ENCODE measurements at regions not wholly inside any gene's neighbourhood (a gene's known extent, or its start where the extent isn't known, plus 50 kb on each side); places are given as distances from the start of the nearest gene placed in this dataset.

- Histone ChIP-seq H3K9me3 (ENCODE audit: control insufficient read depth, low read length) (no peaks in the 10 kb centered on the region), H3K4me3 (ENCODE audit: low read length in 2 of 2) (no peak overlapping the region), H3K27ac (ENCODE audit: low read depth in 1 of 2, low read length in 2 of 2) (no peak overlapping the region), H3K36me3 (ENCODE audit: control insufficient read depth in 1 of 2, insufficient read depth in 2 of 2, low read length in 1 of 2) (no peaks in the 10 kb centered on the region), H3K27me3 (ENCODE audit: control insufficient read depth in 1 of 2, insufficient read depth in 2 of 2, low read length in 1 of 2) (no peaks in the 10 kb centered on the region), H3K4me1 (ENCODE audit: control insufficient read depth in 1 of 2, insufficient read depth in 2 of 2, low read length in 2 of 2) (peaks cover 4 to 5% of the 10 kb centered on the region in 2 donors)
- 33% methylated on average over 3 of the region's 3 CpGs for WGBS, 2 donors
- DNase-seq: no peak
- no peak for ATAC-seq (ENCODE audit: low FRiP score)
- intact Hi-C loops (cut with DNase I): no loop called here
These were observed 438.4 kb downstream of the PLK2 start for GRCh38 chr5:58021466-58021865.

DNA sequence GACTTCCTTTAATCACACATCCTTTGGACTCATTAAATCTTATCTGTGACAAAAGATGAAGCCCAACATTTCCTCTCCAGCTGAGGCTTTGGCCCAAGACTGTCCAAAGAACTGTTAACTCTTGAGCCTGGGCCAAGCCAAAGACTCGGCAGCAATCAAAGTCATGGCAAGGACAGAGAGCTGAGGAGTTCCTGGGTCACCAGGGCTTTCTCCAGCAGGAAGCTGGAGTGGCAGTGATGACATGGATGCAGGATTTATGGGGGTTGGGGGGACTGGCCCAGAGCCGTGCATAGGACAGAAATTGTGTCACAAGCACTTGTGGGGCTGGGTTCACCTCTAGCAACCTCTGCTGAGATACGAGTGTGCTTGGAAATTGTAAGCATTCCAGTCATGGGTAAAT is 440.3 kb downstream of the PLK2 start:
- 0 to 6% methylated on average over 3 of the region's 3 CpGs for WGBS, 2 donors
- intact Hi-C loops (cut with DNase I): no loop called here
- no peak overlapping the region for H3K27ac ChIP-seq (ENCODE audit: low read depth in 1 of 2, low read length in 2 of 2)
- no peaks in the 10 kb centered on the region for H3K9me3 ChIP-seq (ENCODE audit: control insufficient read depth, low read length)
- H3K27me3 ChIP-seq (ENCODE audit: control insufficient read depth in 1 of 2, insufficient read depth in 2 of 2, low read length in 1 of 2): no peaks in the 10 kb centered on the region
- no peaks in the 10 kb centered on the region for H3K36me3 ChIP-seq (ENCODE audit: control insufficient read depth in 1 of 2, insufficient read depth in 2 of 2, low read length in 1 of 2)
- H3K4me1 ChIP-seq (ENCODE audit: control insufficient read depth in 1 of 2, insufficient read depth in 2 of 2, low read length in 2 of 2): peaks cover 4 to 5% of the 10 kb centered on the region in 2 donors
- ATAC-seq (ENCODE audit: low FRiP score) (peak; percentile 59), DNase-seq (peak; percentile 71 to 84)
- H3K4me3 ChIP-seq (ENCODE audit: low read length in 2 of 2): no peak overlapping the region

- intact Hi-C loops (cut with DNase I): no loop called here
- H3K9me3 ChIP-seq (ENCODE audit: control insufficient read depth, low read length): no peaks in the 10 kb centered on the region
- 96 to 97% methylated on average over 1 of the region's 1 CpG for WGBS, 2 donors
- H3K27me3 ChIP-seq (ENCODE audit: control insufficient read depth in 1 of 2, insufficient read depth in 2 of 2, low read length in 1 of 2): no peaks in the 10 kb centered on the region
- H3K27ac ChIP-seq (ENCODE audit: low read depth in 1 of 2, low read length in 2 of 2): no peak overlapping the region
- H3K4me1 ChIP-seq (ENCODE audit: control insufficient read depth in 1 of 2, insufficient read depth in 2 of 2, low read length in 2 of 2): peaks cover 4 to 5% of the 10 kb centered on the region in 2 donors
- no peak for DNase-seq
- H3K4me3 ChIP-seq (ENCODE audit: low read length in 2 of 2): no peak overlapping the region
- ATAC-seq (ENCODE audit: low FRiP score): no peak
- no peaks in the 10 kb centered on the region for H3K36me3 ChIP-seq (ENCODE audit: control insufficient read depth in 1 of 2, insufficient read depth in 2 of 2, low read length in 1 of 2)
These were observed 441.9 kb downstream of the PLK2 start for GRCh38 chr5:58018016-58018415.

- no peak for DNase-seq
- no peaks in the 10 kb centered on the region for H3K27me3 ChIP-seq (ENCODE audit: control insufficient read depth in 1 of 2, insufficient read depth in 2 of 2, low read length in 1 of 2)
- ATAC-seq (ENCODE audit: low FRiP score): no peak
- H3K36me3 ChIP-seq (ENCODE audit: control insufficient read depth in 1 of 2, insufficient read depth in 2 of 2, low read length in 1 of 2): no peaks in the 10 kb centered on the region
- intact Hi-C loops (cut with DNase I): no loop called here
- H3K9me3 ChIP-seq (ENCODE audit: control insufficient read depth, low read length): no peaks in the 10 kb centered on the region
- 92 to 96% methylated on average over 2 of the region's 2 CpGs for WGBS, 2 donors
- H3K27ac ChIP-seq (ENCODE audit: low read depth in 1 of 2, low read length in 2 of 2): no peak overlapping the region
- H3K4me1 ChIP-seq (ENCODE audit: control insufficient read depth in 1 of 2, insufficient read depth in 2 of 2, low read length in 2 of 2): peaks cover 4 to 5% of the 10 kb centered on the region in 2 donors
- H3K4me3 ChIP-seq (ENCODE audit: low read length in 2 of 2): no peak overlapping the region
These were observed 443.0 kb downstream of the PLK2 start for GRCh38 chr5:58016877-58017276.

GRCh38 chr5:58016358-58016757 is 443.5 kb downstream of the PLK2 start:
- intact Hi-C loops (cut with DNase I): no loop called here
- Histone ChIP-seq H3K9me3 (ENCODE audit: control insufficient read depth, low read length) (no peaks in the 10 kb centered on the region), H3K27me3 (ENCODE audit: control insufficient read depth in 1 of 2, insufficient read depth in 2 of 2, low read length in 1 of 2) (no peaks in the 10 kb centered on the region), H3K4me3 (ENCODE audit: low read length in 2 of 2) (no peak overlapping the region), H3K27ac (ENCODE audit: low read depth in 1 of 2, low read length in 2 of 2) (no peak overlapping the region), H3K4me1 (ENCODE audit: control insufficient read depth in 1 of 2, insufficient read depth in 2 of 2, low read length in 2 of 2) (peaks cover 1 to 4% of the 10 kb centered on the region in 2 donors), H3K36me3 (ENCODE audit: control insufficient read depth in 1 of 2, insufficient read depth in 2 of 2, low read length in 1 of 2) (no peaks in the 10 kb centered on the region)
- ATAC-seq (ENCODE audit: low FRiP score) (no peak), DNase-seq (no peak)
- 76 to 81% methylated on average over 6 of the region's 6 CpGs for WGBS, 2 donors

GRCh38 chr5:58015175-58015574 is 444.7 kb downstream of the PLK2 start:
- DNase-seq (no peak), ATAC-seq (ENCODE audit: low FRiP score) (no peak)
- Histone ChIP-seq H3K9me3 (ENCODE audit: control insufficient read depth, low read length) (no peaks in the 10 kb centered on the region), H3K4me3 (ENCODE audit: low read length in 2 of 2) (no peak overlapping the region), H3K27me3 (ENCODE audit: control insufficient read depth in 1 of 2, insufficient read depth in 2 of 2, low read length in 1 of 2) (no peaks in the 10 kb centered on the region), H3K4me1 (ENCODE audit: control insufficient read depth in 1 of 2, insufficient read depth in 2 of 2, low read length in 2 of 2) (peaks cover 0 to 4% of the 10 kb centered on the region in 2 donors), H3K27ac (ENCODE audit: low read depth in 1 of 2, low read length in 2 of 2) (no peak overlapping the region), H3K36me3 (ENCODE audit: control insufficient read depth in 1 of 2, insufficient read depth in 2 of 2, low read length in 1 of 2) (no peaks in the 10 kb centered on the region)
- WGBS, 2 donors: 92 to 97% methylated on average over 3 of the region's 3 CpGs
- intact Hi-C loops (cut with DNase I): no loop called here

DNA sequence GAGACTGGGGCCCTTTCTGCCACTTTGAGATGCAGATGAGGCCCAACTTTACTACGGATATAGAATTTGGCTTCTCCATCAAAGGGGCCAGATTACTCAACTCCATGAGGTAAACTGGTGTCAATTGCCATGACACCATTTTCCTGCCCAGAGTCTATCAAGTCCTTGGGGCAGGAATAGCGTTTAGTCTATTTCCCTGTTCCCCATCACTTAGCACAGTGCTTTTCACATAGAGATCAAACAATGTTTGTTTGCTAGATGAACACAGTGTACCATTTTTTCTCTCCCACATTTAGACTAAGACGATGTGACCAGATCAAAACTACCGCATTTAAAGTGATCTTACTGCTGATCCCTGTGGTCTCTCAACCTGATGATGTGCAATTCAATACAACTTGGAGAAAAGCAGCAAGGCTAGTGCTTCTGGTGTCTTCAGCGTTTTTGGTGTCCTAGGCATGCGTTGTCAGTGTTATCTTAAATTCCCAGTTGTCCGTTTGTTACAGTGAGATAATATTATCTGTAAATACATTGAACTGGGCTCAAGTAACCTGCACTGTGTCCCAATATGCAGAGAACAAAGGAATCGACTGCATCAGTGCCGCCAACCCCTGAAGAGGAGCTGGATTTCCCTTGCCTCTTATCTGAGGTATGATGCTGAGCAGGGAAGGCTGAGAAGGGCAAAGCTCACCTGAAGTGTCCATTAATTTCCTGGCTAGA is 446.2 kb downstream of the PLK2 start:
- intact Hi-C loops (cut with DNase I): no loop called here
- no peak overlapping the region for H3K4me3 ChIP-seq (ENCODE audit: low read length in 2 of 2)
- no peaks in the 10 kb centered on the region for H3K9me3 ChIP-seq (ENCODE audit: control insufficient read depth, low read length)
- H3K4me1 ChIP-seq (ENCODE audit: control insufficient read depth in 1 of 2, insufficient read depth in 2 of 2, low read length in 2 of 2): peaks cover 0 to 2% of the 10 kb centered on the region in 2 donors
- H3K27ac ChIP-seq (ENCODE audit: low read depth in 1 of 2, low read length in 2 of 2): no peak overlapping the region
- no peaks in the 10 kb centered on the region for H3K36me3 ChIP-seq (ENCODE audit: control insufficient read depth in 1 of 2, insufficient read depth in 2 of 2, low read length in 1 of 2)
- ATAC-seq (ENCODE audit: low FRiP score) (no peak), DNase-seq (no peak)
- no peaks in the 10 kb centered on the region for H3K27me3 ChIP-seq (ENCODE audit: control insufficient read depth in 1 of 2, insufficient read depth in 2 of 2, low read length in 1 of 2)
- WGBS, 2 donors: 95% methylated on average over 9 of the region's 9 CpGs

DNA sequence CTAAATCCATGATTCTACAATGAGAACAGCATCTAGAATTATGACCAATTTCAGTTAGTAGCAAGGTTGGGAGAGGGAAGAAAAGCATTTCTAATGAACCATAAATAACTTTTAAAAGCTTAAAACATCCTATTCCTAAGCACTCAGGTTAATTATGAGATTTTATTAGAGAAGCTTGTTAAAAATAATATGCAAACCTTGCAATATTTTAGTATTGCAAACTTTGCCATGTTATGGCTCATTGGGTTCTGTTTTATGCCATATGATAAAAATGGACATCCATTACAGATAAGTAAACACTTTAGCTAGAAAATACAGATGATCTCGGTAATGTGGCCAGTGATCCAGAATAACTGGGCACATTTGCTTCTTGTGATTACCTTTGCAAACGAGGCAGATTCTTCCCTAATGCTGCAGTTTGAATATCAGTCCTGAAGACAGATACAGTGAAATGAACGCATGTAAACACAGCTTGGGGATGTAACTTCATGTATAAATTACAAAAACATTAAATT is 447.0 kb downstream of the PLK2 start:
- Histone ChIP-seq H3K27ac (ENCODE audit: low read depth in 1 of 2, low read length in 2 of 2) (no peak overlapping the region), H3K36me3 (ENCODE audit: control insufficient read depth in 1 of 2, insufficient read depth in 2 of 2, low read length in 1 of 2) (no peaks in the 10 kb centered on the region), H3K4me3 (ENCODE audit: low read length in 2 of 2) (no peak overlapping the region), H3K9me3 (ENCODE audit: control insufficient read depth, low read length) (no peaks in the 10 kb centered on the region), H3K4me1 (ENCODE audit: control insufficient read depth in 1 of 2, insufficient read depth in 2 of 2, low read length in 2 of 2) (no peaks in the 10 kb centered on the region), H3K27me3 (ENCODE audit: control insufficient read depth in 1 of 2, insufficient read depth in 2 of 2, low read length in 1 of 2) (no peaks in the 10 kb centered on the region)
- no peak for DNase-seq
- no peak for ATAC-seq (ENCODE audit: low FRiP score)
- WGBS, 2 donors: 94 to 97% methylated on average over 3 of the region's 3 CpGs
- intact Hi-C loops (cut with DNase I): no loop called here

- intact Hi-C loops (cut with DNase I): no loop called here
- Histone ChIP-seq H3K9me3 (ENCODE audit: control insufficient read depth, low read length) (no peaks in the 10 kb centered on the region), H3K27ac (ENCODE audit: low read depth in 1 of 2, low read length in 2 of 2) (no peak overlapping the region), H3K4me3 (ENCODE audit: low read length in 2 of 2) (no peak overlapping the region), H3K27me3 (ENCODE audit: control insufficient read depth in 1 of 2, insufficient read depth in 2 of 2, low read length in 1 of 2) (no peaks in the 10 kb centered on the region), H3K4me1 (ENCODE audit: control insufficient read depth in 1 of 2, insufficient read depth in 2 of 2, low read length in 2 of 2) (no peaks in the 10 kb centered on the region), H3K36me3 (ENCODE audit: control insufficient read depth in 1 of 2, insufficient read depth in 2 of 2, low read length in 1 of 2) (no peaks in the 10 kb centered on the region)
- WGBS, 2 donors: 50 to 70% methylated on average over 1 of the region's 1 CpG
- DNase-seq: no peak
- ATAC-seq (ENCODE audit: low FRiP score): no peak
These were observed 447.8 kb downstream of the PLK2 start for GRCh38 chr5:58012102-58012501.

All from aorta (tissue), 5 donors.